B cell (primary cell): ENCODE measurements at regions not wholly inside any gene's neighbourhood (a gene's known extent, or its start where the extent isn't known, plus 50 kb on each side); places are given as distances from the start of the nearest gene placed in this dataset.

ENCODE experiments used
- EZH2 ChIP-seq: IDR thresholded peaks from 2 replicates; pipeline ENCODE4 v1.6.1; 2012; ENCODE audit warnings: borderline replicate concordance, low read depth, mild to moderate bottlenecking, moderate library complexity, low read length; ENCODE audit not compliant: insufficient read depth, poor library complexity, severe bottlenecking
- TF ChIP-seq, protein P1 (sequence below): fragments of 200-600 bp; IDR thresholded peaks from one replicate; pipeline ENCODE4 v1.8.0; 2022; ENCODE audit warnings: antibody characterized with exemption, mild to moderate bottlenecking

DNA sequence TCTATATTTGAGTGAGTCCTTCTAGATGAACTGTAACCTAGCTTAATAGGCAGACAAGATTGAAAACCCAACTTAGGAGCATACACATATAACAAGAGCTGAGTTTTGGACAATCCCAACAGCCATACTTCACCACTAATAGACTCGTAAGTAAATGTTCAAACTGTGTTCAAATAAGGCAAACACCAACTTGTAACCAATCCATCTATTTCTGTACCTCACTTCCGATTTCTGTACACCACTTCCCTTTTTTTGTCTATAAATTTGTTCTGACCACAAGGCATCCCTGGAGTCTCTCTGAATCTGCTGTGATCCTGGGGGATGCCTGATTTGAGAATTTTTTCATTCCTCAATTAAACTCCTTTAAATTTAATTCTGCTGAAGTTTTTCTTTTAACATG is 1149.1 kb upstream of the NRXN1 start:
- no peak for TF ChIP-seq EZH2
- TF ChIP-seq, protein P1, sequence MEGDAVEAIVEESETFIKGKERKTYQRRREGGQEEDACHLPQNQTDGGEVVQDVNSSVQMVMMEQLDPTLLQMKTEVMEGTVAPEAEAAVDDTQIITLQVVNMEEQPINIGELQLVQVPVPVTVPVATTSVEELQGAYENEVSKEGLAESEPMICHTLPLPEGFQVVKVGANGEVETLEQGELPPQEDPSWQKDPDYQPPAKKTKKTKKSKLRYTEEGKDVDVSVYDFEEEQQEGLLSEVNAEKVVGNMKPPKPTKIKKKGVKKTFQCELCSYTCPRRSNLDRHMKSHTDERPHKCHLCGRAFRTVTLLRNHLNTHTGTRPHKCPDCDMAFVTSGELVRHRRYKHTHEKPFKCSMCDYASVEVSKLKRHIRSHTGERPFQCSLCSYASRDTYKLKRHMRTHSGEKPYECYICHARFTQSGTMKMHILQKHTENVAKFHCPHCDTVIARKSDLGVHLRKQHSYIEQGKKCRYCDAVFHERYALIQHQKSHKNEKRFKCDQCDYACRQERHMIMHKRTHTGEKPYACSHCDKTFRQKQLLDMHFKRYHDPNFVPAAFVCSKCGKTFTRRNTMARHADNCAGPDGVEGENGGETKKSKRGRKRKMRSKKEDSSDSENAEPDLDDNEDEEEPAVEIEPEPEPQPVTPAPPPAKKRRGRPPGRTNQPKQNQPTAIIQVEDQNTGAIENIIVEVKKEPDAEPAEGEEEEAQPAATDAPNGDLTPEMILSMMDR: no peak
